ENCODE measurements at regions not wholly inside any gene's neighbourhood (a gene's known extent, or its start where the extent isn't known, plus 50 kb on each side); places are given as distances from the start of the nearest gene placed in this dataset.

- no peak for TF ChIP-seq CTCF (IDR thresholded peaks at IDR 0.05)
- no peak for TF ChIP-seq EP300 (IDR thresholded peaks at IDR 0.05)
Measured at GRCh38 chr4:27198971-27199370, 338.3 kb downstream of the STIM2 start.

All from esophagus muscularis mucosa (tissue), 3 donors.